ENCODE measurements at regions not wholly inside any gene's neighbourhood (a gene's known extent, or its start where the extent isn't known, plus 50 kb on each side); places are given as distances from the start of the nearest gene placed in this dataset.

DNA sequence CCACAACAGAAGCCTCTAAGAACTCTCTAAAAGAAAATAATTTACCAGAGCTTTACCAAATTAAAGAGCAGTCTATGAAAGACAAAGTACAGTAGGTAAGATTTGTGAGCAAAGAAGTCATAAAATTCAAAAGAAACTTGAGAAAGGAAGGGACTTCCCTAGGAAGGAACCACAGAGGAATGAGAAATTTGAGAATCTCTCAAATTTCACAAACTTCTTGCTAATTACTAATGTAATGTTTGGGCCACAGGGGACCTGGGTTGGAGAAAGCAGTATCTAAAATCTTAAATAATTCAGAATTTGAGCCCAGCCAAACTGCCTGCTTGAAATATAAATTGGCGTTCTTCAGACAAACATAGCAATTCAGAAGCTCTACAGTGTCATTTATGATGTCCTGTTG is 225.0 kb upstream of the PRR16 start:
- TF ChIP-seq CTCF (conservative IDR thresholded peaks at IDR 0.05; ENCODE audit: low read depth, low read length) (no peak), EZH2 (IDR thresholded peaks at IDR 0.05; ENCODE audit: borderline replicate concordance, low read depth, low read length, poor library complexity, severe bottlenecking) (no peak)
